SK-N-MC (cell line): ENCODE measurements at regions not wholly inside any gene's neighbourhood (a gene's known extent, or its start where the extent isn't known, plus 50 kb on each side); places are given as distances from the start of the nearest gene placed in this dataset.

Source experiments
- EZH2 ChIP-seq: fragments of 200-600 bp; sonication (generic); IDR thresholded peaks from one replicate; pipeline ENCODE4 v1.6.1; 2017; ENCODE audit warnings: antibody characterized with exemption
- FOXP2 ChIP-seq: optimal IDR thresholded peaks from 2 replicates; pipeline ENCODE3; 2011; ENCODE audit warnings: mild to moderate bottlenecking, moderate library complexity; ENCODE audit not compliant: insufficient read depth; ENCODE audit errors: extremely low read length, control extremely low read depth
- POLR2AphosphoS5 ChIP-seq: IDR thresholded peaks from 2 replicates; pipeline ENCODE4 v1.6.1; 2012; ENCODE audit warnings: mild to moderate bottlenecking, low read depth, low read length, borderline replicate concordance

DNA sequence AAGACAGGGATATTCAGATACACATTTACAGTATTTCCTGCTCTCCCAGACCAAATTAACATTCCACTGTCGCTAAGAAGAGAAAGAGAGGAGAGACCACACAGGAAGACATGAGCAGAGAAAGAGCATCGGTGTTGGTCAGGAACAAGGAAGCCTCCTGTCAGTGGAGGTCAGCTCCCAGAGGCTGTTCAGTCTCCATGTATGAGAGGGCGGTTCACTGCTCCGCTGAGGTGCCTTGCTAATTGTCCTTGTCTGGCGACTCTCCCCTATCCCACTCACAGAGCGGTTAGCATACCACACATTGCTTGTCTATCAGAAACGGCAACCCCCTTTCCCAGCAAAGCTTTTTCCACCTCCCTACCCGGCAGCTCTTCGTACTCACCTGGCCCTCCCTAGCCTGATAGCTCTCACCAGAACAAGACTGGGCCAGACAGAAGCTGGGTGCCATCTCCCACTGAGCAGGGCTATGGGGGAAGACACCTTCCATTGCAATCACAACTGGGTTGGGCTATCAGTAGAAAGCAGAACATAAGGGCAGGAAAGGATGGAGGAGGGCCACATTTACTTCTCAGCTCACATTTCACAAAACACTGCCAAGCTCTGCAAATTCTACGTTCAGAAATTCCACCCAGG, 58.6 kb upstream of the LMNB1 start:
- TF ChIP-seq POLR2AphosphoS5 (no peak), EZH2 (no peak), FOXP2 (no peak)
